ENCODE measurements at regions not wholly inside any gene's neighbourhood (a gene's known extent, or its start where the extent isn't known, plus 50 kb on each side); places are given as distances from the start of the nearest gene placed in this dataset.

- no peak for DNase-seq
These were observed 156.7 kb downstream of the SERPINI1 start for GRCh38 chr3:167892205-167892604.

GRCh38 chr3:167887096-167887495, 151.6 kb downstream of the SERPINI1 start:
- DNase-seq: no peak

GRCh38 chr3:167886690-167887089, 151.2 kb downstream of the SERPINI1 start:
- no peak for DNase-seq

- no peak for DNase-seq
These were observed 149.8 kb downstream of the SERPINI1 start for GRCh38 chr3:167885277-167885676.

GRCh38 chr3:167884481-167884880, 149.0 kb downstream of the SERPINI1 start:
- no peak for DNase-seq

- DNase-seq: no peak
These were observed 147.9 kb downstream of the SERPINI1 start for GRCh38 chr3:167883452-167883851.

- DNase-seq: peak; percentile 24 to 43
These were observed 146.6 kb downstream of the SERPINI1 start for GRCh38 chr3:167882057-167882667.

- no peak for DNase-seq
These were observed 144.7 kb downstream of the SERPINI1 start for GRCh38 chr3:167880183-167880582.

- DNase-seq: peak in 1 of 2 experiments; percentile 16
These were observed 141.2 kb downstream of the SERPINI1 start for GRCh38 chr3:167876620-167877281.

Measured in NCI-H446 (cell line).